ENCODE measurements at regions not wholly inside any gene's neighbourhood (a gene's known extent, or its start where the extent isn't known, plus 50 kb on each side); places are given as distances from the start of the nearest gene placed in this dataset.
"Not testable (repeated sequence)": the region's sequence is repeated elsewhere in the genome, so short reads cannot be mapped to it uniquely, and the experiment has no call there.

DNA sequence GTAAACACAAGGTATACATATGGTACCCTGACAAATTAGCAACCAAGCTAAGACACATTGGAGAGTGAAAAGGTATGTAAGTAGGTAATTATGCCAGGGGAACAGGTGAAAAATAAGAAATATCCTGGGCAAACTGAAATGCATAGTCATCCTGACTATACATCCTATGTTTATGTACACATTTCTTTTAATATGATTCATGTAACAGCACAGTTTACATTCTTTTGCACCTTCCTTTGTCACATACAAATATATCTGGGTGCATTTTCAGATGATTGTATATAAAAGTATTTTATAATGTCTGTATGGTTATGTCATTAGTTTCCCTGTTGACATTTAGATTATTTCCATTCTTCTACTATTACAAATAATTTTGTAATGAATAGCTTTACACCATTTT is 1146.9 kb downstream of the EFNA5 start:
- FAIRE-seq (no peak), DNase-seq (ENCODE audit: low spot score in 2 of 2) (no peak)

DNA sequence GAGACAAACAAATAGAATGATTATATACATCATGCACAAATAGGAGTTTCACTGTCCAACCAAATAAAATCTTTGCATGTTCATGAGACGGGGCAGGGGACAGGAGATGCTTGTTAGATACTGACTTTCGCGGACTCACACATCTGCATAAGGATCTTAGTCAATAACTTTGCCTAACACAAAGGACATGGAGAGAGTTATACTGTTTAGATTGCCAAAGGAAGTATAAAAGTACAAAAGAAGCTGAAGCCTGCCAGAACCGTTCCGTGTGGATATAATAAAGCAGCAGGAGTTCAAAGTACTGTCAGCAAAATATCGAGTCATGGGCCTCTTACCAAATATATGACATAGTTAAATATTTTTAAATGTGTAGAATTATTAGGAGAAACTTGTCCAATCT is 1148.4 kb downstream of the EFNA5 start:
- no peak for FAIRE-seq
- no peak for DNase-seq (ENCODE audit: low spot score in 2 of 2)

DNA sequence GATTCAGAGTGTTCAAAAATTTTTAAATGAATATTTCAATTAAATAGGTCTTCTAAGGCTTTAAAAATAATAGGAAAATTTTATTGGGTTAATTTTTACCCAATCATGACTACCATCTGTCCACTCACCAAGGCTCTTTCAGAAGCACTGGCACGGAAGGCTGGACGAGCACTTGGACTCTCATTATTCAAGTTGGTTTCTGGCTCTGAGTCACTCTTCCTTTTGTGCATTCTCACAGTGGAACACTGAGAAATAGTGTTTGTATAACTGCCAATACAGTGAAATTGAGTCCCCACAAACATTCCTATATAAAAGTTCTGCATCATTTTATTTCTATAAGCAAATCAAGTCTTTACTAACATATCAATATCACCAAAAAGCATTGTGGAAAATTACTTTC is 1149.0 kb downstream of the EFNA5 start:
- DNase-seq (ENCODE audit: low spot score in 2 of 2), result peak; percentile 0 to 2
- FAIRE-seq, result no peak

DNA sequence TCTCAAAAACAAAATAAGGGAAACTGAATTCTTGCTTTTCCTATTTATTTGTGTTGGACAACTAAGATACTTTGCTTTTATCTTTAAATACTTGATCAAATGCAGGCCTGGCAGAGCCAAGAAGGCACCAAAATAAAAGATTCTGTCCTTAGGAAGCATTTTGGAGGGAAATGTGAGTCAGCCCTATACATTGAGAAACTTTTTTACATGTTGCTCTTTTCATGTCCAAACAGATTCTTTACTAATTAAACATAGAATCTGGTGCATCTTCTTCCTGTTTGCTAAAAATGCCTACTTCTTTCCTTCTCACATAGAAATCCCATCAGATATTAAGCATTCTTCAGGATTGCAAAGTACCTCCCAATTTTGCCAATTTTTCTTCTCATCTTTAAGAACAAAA is 1160.4 kb downstream of the EFNA5 start:
- no peak for FAIRE-seq
- DNase-seq (ENCODE audit: low spot score in 2 of 2), result no peak

DNA sequence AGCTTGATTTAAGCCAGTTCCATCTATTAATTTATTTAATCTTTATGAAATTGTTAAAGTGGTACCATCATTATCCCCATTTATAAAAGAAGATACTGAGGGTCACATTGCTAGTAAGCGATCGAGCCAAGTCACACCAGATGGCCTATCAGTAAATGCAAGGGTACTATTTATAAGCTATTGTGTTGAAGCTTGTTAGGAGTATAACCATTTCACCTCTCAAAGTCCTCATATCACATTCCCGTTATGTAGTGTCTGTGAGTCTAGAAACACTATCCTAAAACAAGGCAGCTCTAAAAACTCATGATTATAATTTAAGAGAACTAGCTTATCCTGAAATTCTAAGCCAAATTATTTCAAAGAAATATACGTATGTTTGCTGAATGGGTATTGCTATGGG is 1161.8 kb downstream of the EFNA5 start:
- FAIRE-seq (no peak), DNase-seq (ENCODE audit: low spot score in 2 of 2) (no peak)

DNA sequence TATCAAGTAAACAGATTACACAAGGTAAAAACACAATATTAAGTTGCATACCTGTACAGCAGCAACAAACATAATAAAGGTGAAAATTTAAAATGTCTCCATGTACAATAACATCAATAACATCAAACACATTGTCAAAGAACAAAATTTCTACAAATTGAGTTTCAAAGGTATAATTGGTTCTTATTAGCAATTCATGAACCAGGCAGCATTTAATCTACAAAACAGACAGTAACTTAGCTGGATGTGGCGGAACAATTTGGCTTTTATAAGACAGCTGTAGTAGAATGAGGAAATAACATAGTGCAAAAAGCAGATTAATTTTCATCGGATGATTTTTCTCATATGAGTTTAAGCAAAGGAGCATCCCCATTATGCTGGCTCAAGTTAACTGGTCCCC is 1176.8 kb downstream of the EFNA5 start:
- FAIRE-seq (no peak), DNase-seq (ENCODE audit: low spot score in 2 of 2) (no peak)

DNA sequence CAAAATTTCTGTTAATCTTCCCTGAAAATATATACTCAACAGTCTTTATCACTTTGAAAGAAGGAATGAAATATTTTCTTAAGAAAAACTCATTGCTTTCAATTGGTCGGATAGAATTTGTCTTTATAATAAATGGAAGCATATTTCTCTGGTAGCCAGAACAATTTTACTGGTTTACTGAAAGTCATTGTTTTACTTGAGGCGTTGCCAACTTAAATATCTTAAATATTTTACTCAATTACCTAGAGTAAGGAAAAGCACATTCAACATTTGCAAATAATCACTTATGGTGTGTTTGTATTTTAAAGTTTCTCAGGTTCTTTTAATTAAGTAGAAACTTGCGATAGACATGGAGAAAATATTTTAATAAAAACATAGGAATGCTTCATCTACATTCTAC is 1181.7 kb downstream of the EFNA5 start:
- no peak for DNase-seq (ENCODE audit: low spot score in 2 of 2)
- no peak for FAIRE-seq

DNA sequence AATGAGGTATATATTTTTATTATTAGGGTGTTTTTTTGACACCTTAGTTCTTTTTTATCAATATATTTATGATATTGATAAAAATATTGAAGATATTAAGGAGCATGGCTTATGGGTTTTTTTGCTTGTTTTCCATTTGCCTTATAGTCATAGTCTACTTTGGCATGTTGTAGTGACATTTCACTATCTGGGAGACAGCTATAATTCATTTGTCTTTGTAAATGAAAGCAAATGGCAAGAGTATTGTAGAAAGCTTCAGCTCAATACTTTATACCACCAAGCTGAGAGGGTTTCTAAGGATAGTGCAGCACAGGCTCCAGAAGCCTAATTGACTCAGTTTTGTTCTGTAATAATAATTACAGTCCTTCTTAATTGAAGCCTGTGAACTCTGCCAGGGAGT is 1182.3 kb downstream of the EFNA5 start:
- FAIRE-seq, result no peak

DNA sequence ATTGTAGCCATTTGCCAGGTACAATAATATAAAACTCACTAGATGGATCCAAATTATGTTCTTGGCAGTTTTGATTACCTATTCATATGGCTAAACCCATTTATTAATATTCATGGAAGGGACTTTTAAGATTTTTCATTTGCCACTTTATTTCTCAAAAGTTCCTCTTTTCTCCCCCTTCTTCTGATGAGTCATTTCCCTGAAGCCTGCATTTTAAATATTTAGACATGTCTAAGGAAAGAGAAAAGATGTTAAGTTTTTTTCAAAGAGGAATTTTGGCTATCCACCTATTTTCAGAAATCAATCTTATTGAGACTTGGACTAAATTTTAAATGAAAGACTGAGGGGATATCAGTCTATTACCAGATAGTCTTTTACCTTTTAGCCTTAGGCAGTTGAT is 1189.4 kb downstream of the EFNA5 start:
- FAIRE-seq (no peak), DNase-seq (ENCODE audit: low spot score in 2 of 2) (no peak)

More for the DNA sequence above, 1182.3 kb downstream of the EFNA5 start:
- no peak for DNase-seq (ENCODE audit: low spot score in 2 of 2)

DNA sequence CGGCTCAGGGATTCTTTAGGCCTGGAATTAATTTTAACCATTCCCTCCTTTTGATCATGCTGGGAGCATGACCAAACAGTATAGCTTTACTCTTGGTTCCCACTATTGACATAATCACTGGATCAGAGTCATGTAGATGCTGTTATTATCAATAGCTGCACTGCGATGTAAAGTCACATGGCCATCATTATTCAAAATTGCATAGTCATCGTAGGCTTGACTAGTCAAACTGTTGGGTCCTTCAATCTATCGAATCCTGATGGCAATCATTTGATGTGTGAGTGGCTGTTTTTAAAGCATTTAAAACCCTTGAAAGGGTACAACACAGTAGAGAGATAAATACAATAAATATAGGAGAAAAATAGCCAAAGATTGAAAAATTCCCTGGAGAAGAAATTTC is 1194.1 kb downstream of the EFNA5 start:
- FAIRE-seq (no peak), DNase-seq (ENCODE audit: low spot score in 2 of 2) (no peak)

DNA sequence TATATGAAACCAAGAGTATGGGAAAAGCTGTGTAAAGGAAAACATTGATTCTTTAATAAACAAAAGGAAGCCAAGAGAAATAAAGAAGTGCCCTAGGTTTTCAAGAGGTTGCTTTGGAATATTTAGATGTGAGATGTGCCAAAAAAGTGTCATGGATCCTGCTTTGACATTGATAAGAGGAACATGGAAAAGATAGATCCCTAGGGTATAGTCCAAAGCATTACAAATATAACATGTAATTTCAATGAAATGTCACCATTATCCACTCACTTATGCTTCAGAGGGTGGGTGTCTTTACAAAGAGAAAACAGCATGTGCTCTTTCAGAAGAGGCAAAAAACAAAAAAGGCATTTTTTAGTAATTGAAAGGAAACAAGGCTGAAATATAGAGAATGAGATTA is 1196.7 kb downstream of the EFNA5 start:
- FAIRE-seq, result no peak
- DNase-seq (ENCODE audit: low spot score in 2 of 2), result no peak

DNA sequence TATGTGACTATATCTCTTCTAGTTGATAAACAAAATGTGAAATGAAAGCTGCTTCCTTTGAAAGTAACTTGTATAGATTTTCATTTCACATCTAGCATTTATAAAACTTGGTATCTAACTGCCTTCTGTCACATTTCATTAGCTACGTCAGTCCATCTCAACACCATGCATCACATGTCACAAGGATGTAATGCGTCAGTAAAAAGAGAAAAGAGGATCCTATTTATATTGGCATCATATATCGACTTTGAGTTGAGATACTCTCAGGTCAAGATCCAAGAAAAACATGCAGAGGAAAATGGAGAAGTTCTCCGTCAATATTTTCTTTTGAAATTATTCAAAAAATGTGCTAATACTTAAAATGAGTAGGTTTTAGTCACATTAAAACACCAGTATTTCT is 1211.2 kb downstream of the EFNA5 start:
- FAIRE-seq, result no peak
- no peak for DNase-seq (ENCODE audit: low spot score in 2 of 2)

DNA sequence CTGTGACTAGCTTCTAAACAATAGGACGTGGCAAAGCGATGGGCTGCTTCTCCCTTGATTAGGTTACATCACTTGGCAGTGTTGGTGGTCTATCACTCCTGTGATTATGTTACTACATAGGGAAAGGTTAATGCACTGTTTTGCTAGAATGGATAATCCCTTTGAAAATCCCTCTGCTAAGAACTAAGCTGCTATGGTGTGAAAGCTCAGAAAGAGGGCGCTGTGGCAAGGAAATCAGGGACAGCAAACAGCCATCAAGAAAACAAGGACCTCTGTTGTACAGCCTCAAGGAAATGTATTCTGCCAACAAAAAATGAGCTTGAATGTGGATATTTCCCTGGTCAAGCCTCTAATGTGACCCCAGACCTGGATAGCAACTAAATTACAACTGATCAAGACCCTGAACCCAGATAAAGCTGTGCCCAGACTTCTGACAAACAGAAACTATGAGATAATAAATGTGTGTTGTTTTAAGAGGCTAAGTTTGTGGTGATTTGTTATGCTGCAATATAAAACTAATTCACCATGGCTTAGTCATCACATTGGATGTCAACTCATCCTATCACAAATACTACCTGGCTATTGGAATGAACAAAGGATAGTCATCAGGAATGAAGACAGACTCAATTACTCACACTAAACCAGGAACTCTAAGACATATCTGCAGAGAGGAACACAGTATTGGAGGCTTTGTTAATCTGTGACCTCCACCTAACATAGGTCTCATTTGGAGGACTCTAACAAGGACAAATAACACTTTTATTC is 1215.9 kb downstream of the EFNA5 start:
- FAIRE-seq, result no peak

DNA sequence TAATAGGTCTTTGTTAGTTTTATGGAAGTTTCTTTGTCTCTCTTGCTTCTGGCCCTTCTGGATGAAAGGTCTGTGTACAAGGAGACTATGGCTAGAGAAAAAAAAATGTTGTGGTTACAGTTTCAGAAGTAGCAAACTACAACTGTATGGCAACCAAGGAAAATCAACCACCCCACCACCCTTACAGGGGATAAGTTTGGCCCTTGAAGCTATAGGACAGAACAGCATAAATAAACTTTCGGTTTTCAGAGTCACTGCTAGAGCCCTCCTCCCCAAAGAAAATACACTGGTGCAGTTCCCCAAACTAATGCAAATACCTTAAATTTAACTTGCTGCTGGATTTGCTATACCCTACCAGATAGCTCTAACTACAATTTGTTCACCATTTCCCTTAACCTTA is 1216.7 kb downstream of the EFNA5 start:
- FAIRE-seq, result no peak

More for the DNA sequence above, 1215.9 kb downstream of the EFNA5 start:
- no peak for DNase-seq (ENCODE audit: low spot score in 2 of 2)

DNA sequence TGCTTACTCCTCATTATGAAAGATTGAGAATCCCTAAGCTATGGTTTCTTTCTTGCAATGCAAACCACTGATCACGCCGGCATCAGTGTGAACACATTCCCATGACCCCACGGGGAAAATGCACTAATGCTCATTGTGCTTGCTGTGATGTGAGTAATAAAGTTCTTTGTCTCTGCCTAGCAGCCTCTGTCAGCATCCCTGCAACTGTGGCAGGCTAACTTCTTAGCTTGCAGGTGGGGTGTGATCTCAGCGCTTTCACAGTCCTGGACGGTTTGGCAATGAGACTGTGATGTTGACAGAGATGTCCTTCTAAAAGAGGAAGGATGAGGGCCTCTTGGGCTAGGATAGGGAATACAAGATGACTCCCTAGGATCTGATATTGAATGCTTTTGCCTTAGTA is 1218.7 kb downstream of the EFNA5 start:
- DNase-seq (ENCODE audit: low spot score in 2 of 2) (no peak), FAIRE-seq (no peak)

More for the DNA sequence above, 1216.7 kb downstream of the EFNA5 start:
- DNase-seq (ENCODE audit: low spot score in 2 of 2), result no peak

DNA sequence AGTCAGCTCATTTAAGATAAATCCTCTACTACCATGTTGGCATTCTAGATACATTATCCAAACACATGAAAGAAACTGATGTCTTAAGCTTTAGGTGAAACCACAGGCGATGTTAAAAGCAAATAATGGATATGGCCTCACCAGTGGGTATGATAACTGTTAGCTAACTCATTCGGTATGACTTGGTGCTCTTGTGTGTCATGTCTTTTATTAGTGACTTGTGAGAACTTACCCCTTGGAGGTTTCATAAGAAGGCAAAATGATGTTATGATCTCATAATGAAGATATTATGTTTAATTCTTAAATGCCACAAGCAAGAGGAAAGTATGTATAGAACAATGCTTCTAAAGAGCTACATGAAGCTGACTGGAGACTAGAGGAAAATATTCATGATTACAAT is 1227.0 kb downstream of the EFNA5 start:
- FAIRE-seq (no peak), DNase-seq (ENCODE audit: low spot score in 2 of 2) (no peak)

DNA sequence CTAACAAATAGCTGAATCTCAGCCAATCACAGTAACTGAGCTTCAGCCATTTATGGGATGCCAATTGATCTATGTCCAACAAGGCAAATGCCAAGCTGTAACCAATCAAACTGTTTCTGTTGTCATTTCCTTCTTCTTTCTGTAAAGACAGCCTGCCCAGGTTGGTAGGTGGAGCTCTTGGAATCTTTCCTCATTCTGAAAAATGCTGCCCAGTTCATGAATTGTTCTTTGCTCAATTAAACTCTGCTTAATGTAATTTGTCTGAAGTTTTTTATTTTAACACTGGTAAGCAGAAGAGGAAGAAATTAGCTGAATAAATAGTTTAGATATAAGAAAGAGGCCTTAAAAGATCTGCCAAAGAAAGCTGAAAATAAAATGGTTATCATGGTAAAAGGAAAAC is 1235.6 kb downstream of the EFNA5 start:
- DNase-seq (ENCODE audit: low spot score in 2 of 2), result no peak

DNA sequence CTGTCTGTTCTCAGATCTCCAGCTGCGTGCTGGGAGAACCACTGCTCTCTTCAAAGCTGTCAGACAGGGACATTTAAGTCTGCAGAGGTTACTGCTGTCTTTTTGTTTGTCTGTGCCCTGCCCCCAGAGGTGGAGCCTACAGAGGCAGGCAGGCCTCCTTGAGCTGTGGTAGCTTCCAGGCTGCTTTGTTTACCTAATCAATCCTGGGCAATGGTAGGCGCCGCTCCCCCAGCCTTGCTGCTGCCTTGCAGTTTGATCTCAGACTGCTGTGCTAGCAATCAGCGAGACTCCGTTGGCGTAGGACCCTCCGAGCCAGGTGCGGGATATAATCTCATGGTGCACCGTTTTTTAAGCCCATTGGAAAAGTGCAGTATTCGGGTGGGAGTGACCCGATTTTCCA is 1240.0 kb downstream of the EFNA5 start:
- FAIRE-seq; DNase-seq (ENCODE audit: low spot score in 2 of 2): not testable (repeated sequence)

More for the DNA sequence above, 1235.6 kb downstream of the EFNA5 start:
- FAIRE-seq, result no peak

DNA sequence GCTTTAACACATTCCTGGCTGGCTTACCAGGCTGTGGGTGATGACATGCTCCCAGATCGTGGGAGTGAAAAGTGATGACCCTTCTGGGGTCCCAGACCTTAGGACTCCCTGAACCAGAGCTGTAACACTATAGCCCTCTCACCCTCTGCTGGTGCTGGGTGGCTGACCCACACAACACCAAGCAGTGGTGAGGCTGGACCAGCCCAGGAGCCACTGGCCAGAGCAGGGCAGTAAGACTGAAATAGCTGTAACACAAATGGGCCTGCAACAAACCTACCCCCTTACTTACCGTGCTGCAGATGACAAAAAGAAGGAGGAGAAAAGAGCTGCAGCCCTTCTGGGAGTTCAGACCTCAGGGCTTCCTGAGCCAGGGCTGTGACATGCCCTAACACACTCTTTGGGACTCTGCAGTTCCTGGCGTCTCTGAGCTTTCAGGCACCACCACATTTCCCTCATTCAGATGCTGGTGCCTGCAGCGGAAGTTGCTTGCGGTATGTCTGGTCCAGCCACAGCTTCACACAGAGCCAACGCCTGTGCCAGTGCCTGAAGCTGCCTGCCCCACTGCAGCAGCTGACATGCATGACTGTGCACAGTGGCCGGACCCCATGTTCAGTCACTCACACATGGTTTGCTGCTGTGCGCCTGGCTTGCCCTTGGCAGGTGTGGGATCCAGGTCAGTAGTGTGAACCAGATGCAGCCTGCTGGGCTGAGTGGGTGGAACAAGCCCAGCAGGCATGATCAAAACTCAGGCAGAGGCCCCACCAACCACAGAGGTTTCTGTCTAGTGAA is 1247.4 kb downstream of the EFNA5 start:
- FAIRE-seq (no peak), DNase-seq (ENCODE audit: low spot score in 2 of 2) (no peak)

DNA sequence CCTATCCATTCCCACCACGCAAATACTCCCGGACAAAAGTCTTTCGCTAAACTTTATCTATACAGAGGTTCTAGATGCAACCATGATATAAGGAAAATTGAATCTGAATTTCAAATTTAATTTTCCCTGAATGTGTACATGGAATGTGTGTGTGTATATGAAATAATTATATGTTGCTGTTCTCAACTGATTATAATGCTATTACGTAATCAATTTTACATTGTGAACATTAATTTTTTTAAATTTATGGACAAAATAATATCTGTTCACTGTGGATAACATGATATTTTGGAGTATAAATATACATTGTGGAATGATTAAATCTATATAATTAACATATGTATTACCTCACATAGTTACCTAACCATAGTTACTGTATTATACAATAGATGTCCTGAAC is 1250.6 kb downstream of the EFNA5 start:
- no peak for FAIRE-seq
- DNase-seq (ENCODE audit: low spot score in 2 of 2), result no peak

DNA sequence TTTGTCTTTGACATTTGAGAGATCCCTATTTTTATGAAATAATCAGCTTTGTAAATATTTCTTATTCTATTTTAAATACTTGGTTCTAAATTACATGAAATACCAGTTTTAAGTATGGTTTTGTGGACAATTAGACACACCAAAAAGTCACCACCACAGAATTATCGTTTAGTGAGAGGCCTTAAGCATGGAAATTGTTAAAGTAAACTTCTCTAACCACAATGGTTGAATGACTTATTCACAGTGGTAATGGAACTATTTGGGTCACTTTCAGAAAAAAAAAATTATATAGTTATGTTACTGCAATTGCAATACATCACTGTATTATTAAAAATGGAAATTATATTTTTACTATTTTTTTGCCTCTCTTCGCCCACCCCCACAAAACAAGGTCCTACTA is 1252.5 kb downstream of the EFNA5 start:
- FAIRE-seq (no peak), DNase-seq (ENCODE audit: low spot score in 2 of 2) (no peak)

DNA sequence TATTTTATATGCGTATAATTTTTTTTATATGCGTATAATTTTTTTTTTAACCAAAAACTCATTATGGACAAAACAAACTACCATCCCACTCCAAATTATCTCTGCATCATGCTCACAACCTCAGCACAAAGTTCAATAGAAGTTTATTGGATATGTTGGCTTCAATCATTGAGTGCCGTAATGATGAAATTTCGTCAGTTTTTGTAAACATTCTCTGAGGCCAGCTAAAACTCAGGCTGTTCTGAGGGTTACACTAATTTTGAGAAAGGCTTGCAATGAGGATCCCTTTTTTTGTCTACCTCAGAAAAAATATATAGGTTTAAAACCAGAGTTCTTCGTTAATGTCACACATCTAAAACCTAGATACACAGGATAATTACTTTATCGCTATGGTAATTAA is 1253.2 kb downstream of the EFNA5 start:
- no peak for DNase-seq (ENCODE audit: low spot score in 2 of 2)
- FAIRE-seq, result no peak
